ENCODE measurements at regions not wholly inside any gene's neighbourhood (a gene's known extent, or its start where the extent isn't known, plus 50 kb on each side); places are given as distances from the start of the nearest gene placed in this dataset.

DNA sequence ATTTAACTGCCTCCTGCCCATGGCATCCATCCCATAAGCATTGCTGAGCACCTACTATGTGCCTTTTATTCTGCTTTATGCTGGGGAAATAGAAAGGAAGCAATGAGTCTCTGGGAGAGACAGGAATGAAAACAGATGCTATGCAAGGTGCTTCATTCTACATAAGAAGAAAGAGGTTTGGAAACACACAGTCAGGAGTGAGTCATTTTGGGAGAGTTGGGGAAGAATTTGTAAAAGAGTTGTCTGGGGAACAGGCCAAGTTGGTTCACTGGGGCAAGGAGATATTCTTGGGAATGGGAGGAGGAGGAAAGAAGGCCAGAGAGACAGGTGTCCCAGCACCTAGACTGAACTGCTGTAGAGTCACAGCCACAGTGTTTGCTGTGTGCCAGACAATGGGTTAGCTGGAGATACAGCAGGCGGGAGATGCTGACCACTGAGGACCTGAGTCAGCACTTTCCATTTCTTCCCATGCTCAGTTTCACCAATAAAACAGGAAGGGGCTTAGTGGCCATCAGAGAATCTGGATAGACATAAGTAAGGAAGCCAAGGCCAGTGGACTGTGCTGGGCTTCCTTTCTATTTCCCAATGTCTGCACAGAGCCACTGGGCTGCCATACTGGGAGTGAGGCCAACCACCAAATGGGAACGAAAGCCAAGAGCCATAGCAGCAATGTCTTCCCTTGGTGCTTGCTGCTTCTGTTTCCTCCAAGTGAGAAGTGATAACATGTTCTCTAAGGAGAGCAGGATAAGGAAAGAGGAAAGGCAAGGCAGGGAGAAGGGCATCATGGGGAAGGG, 187.7 kb upstream of the USP24 start:
- H3K4me3 ChIP-seq (ENCODE audit: low read depth, low read length) = no peak overlapping the region
- peak; percentile 86 for DNase-seq (ENCODE audit: low read depth)
- TF ChIP-seq, protein P1, sequence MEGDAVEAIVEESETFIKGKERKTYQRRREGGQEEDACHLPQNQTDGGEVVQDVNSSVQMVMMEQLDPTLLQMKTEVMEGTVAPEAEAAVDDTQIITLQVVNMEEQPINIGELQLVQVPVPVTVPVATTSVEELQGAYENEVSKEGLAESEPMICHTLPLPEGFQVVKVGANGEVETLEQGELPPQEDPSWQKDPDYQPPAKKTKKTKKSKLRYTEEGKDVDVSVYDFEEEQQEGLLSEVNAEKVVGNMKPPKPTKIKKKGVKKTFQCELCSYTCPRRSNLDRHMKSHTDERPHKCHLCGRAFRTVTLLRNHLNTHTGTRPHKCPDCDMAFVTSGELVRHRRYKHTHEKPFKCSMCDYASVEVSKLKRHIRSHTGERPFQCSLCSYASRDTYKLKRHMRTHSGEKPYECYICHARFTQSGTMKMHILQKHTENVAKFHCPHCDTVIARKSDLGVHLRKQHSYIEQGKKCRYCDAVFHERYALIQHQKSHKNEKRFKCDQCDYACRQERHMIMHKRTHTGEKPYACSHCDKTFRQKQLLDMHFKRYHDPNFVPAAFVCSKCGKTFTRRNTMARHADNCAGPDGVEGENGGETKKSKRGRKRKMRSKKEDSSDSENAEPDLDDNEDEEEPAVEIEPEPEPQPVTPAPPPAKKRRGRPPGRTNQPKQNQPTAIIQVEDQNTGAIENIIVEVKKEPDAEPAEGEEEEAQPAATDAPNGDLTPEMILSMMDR (IDR thresholded peaks at IDR 0.05; ENCODE audit: insufficient read depth, low read length) = no peak

DNA sequence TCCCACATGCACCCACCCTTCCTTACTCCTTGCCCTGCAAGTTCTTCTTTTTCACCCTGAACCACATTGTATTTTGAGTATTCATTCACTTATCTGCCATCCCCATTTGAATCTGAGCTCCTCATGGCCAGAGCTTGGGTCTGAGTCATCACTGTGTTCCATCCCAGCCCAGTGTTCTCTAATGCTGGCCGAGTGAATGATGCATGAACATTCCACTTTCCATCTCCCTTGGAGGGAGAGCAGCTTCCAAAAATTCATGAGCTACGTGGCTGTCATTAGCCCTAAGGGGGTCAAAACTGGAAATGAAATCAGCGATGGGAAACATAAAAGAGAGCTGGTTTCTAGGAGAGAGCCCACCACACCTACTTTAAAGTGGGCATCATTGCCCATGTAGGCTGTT, 187.0 kb upstream of the USP24 start:
- peak; percentile 90 for DNase-seq (ENCODE audit: low read depth)
- no peak overlapping the region for H3K4me3 ChIP-seq (ENCODE audit: low read depth, low read length)
- TF ChIP-seq, protein P1 (IDR thresholded peaks at IDR 0.05; ENCODE audit: insufficient read depth, low read length) = no peak

DNA sequence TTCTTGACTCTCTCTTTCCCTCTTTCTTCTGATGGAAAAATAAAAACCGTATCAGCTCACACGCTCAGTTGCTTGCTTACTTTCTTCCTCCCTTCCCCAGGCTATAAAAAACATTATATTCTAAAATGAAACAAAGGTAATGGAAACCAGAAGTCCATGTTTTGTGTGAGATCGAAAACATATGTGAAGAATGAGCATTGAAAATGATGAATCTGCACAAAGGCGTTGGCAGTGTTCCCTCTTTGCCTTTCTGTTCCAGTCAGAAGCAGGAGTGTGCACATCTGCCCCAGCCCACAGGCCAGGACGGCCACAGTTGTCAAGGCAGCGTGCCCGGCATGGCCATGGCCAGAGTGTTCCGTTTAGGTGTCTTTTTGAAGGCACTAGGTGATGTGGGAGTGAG, 185.3 kb upstream of the USP24 start:
- H3K4me3 ChIP-seq (ENCODE audit: low read depth, low read length) = no peak overlapping the region
- DNase-seq (ENCODE audit: low read depth) = peak; percentile 82

DNA sequence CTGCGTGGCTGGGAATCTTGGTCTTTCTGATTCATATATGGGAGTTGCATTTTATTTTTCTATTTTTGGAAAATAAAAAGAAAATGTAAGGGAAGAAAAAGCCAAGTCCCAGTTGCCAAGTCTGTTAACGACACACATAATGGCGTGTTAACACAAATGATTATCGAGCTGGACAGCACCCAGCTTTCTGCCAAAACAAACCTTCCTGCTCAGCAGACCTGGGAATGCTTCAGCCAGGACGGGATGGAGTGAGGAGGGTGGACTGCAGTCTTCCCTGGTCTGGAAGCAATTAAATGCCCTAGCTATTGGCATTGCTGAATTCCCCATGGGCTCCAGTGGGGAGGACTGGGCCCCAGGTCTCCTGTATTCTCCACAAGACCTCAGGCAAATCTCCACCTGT, 184.2 kb upstream of the USP24 start:
- peak; percentile 82 for DNase-seq (ENCODE audit: low read depth)
- TF ChIP-seq, protein P1 (IDR thresholded peaks at IDR 0.05; ENCODE audit: insufficient read depth, low read length) = no peak
- H3K4me3 ChIP-seq (ENCODE audit: low read depth, low read length) = no peak overlapping the region

More for the DNA sequence above, 185.3 kb upstream of the USP24 start:
- TF ChIP-seq, protein P1 (IDR thresholded peaks at IDR 0.05; ENCODE audit: insufficient read depth, low read length) = no peak

DNA sequence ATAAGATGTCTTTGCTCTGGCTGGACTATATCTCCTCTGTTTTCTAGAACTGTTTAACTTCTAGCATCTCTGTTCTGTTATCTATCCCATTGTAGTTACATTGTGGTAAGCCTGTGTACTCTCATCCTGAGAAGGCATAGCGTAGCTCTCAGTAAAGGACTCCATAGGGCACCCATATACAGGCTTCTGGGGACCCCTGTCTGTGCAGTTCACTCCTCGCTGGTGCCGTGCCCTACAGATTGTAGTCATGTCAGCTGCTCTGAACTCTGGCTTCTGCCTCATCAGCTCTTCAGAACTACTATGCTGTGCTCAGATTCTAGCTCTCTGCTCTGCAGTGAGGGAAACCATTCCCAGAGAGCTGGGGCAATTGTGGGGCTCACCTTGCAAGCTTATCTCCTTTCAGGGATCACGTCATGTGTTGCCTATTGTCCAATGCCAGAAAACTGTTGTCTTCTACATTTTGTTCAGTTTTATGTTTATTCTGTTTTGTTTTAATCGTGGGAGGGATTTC, 181.3 kb upstream of the USP24 start:
- DNase-seq (ENCODE audit: low read depth) = no peak
- no peak overlapping the region for H3K4me3 ChIP-seq (ENCODE audit: low read depth, low read length)
- TF ChIP-seq, protein P1 (IDR thresholded peaks at IDR 0.05; ENCODE audit: insufficient read depth, low read length) = no peak

DNA sequence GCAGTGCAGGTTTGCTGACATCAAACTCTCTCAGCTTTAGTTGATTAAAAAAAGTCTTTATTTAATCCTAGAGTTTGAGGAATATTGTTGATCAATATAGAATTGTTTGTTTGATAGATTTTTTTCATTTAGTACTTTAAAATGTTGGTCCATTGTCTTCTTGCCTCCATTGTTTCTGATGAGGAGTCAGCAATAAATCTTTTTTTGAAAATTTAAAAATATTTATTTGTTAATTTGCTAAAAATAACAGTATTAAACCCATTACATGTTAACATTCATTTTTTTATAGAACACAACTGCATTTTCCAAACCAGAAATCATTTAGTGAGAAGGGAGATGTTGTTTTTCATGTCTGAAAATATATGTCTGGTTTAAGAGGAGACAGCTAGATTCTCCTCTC, 173.8 kb upstream of the USP24 start:
- no peak for DNase-seq (ENCODE audit: low read depth)
- H3K4me3 ChIP-seq (ENCODE audit: low read depth, low read length) = no peak overlapping the region
- TF ChIP-seq, protein P1 (IDR thresholded peaks at IDR 0.05; ENCODE audit: insufficient read depth, low read length) = no peak
